ENCODE measurements at regions not wholly inside any gene's neighbourhood (a gene's known extent, or its start where the extent isn't known, plus 50 kb on each side); places are given as distances from the start of the nearest gene placed in this dataset.
"Not testable (repeated sequence)": the region's sequence is repeated elsewhere in the genome, so short reads cannot be mapped to it uniquely, and the experiment has no call there.

GRCh38 chr7:29619111-29619510 lies 55.5 kb downstream of the PRR15 start:
- no peak for DNase-seq

- no peak for DNase-seq
Observed at GRCh38 chr7:29619848-29620555, 56.4 kb downstream of the PRR15 start.

GRCh38 chr7:29620556-29620930 lies 56.9 kb downstream of the PRR15 start:
- peak; percentile 71 for DNase-seq

- peak; percentile 45 for DNase-seq
Observed at GRCh38 chr7:29622335-29623265, 59.0 kb downstream of the PRR15 start.

- DNase-seq, result no peak
Observed at GRCh38 chr7:29623973-29624372, 60.3 kb downstream of the PRR15 start.

GRCh38 chr7:29626730-29627129 lies 63.1 kb downstream of the PRR15 start:
- DNase-seq, result peak; percentile 29

GRCh38 chr7:29627631-29628030 lies 64.0 kb downstream of the PRR15 start:
- DNase-seq, result no peak

- no peak for DNase-seq
Observed at GRCh38 chr7:29629507-29629906, 65.9 kb downstream of the PRR15 start.

- peak; percentile 87 for DNase-seq
Observed at GRCh38 chr7:29635067-29636008, 71.7 kb downstream of the PRR15 start.

- no peak for DNase-seq
Observed at GRCh38 chr7:29636009-29636351, 72.3 kb downstream of the PRR15 start.

GRCh38 chr7:29637374-29637773 lies 73.7 kb downstream of the PRR15 start:
- DNase-seq, result no peak

- DNase-seq, result peak; percentile 48
Observed at GRCh38 chr7:29638841-29639240, 75.2 kb downstream of the PRR15 start.

- DNase-seq, result no peak
Observed at GRCh38 chr7:29639386-29639785, 75.8 kb downstream of the PRR15 start.

GRCh38 chr7:29639886-29640595 lies 76.4 kb downstream of the PRR15 start:
- DNase-seq, result peak; percentile 77

GRCh38 chr7:29641651-29642050 lies 78.0 kb downstream of the PRR15 start:
- DNase-seq, result peak; percentile 24

- no peak for DNase-seq
Observed at GRCh38 chr7:29642494-29643155, 79.0 kb downstream of the PRR15 start.

GRCh38 chr7:29646116-29646515 lies 82.5 kb downstream of the PRR15 start:
- DNase-seq, result not testable (repeated sequence)

GRCh38 chr7:29647020-29647654 lies 83.5 kb downstream of the PRR15 start:
- no peak for DNase-seq

- not testable (repeated sequence) for DNase-seq
Observed at GRCh38 chr7:29647691-29648210, 84.1 kb downstream of the PRR15 start.

- DNase-seq, result no peak
Observed at GRCh38 chr7:29649028-29649716, 85.5 kb downstream of the PRR15 start.

Measured in DMS53 (cell line).